Liver (tissue), 8 donors: ENCODE measurements at regions not wholly inside any gene's neighbourhood (a gene's known extent, or its start where the extent isn't known, plus 50 kb on each side); places are given as distances from the start of the nearest gene placed in this dataset.

ENCODE experiments used
- DNase-seq: peaks from one replicate; pipeline ENCODE4 v3.0.0-alpha.2; 2017; ENCODE audit warnings: low spot score
- H3K27ac ChIP-seq, 2 donors: one replicate each; pipeline ENCODE4 v1.7.0; 2013; ENCODE audit warnings: inconsistent platforms in 2 of 2, low read length in 2 of 2, control low read depth in 1 of 2, low read depth in 1 of 2, mild to moderate bottlenecking in 1 of 2
- H3K27me3 ChIP-seq, 4 donors: one replicate each; pipeline versions ENCODE4 v1.6.1 to v1.7.0; 2013; ENCODE audit warnings: low read length in 3 of 4, inconsistent platforms in 1 of 4, mild to moderate bottlenecking in 1 of 4, moderate library complexity in 1 of 4; ENCODE audit not compliant: control insufficient read depth in 4 of 4, insufficient read depth in 4 of 4
- H3K36me3 ChIP-seq, 4 donors: one replicate each; pipeline versions ENCODE4 v1.6.1 to v1.7.0; 2013; ENCODE audit warnings: low read length in 3 of 4, mild to moderate bottlenecking in 3 of 4, low read depth in 1 of 4, moderate library complexity in 1 of 4; ENCODE audit not compliant: control insufficient read depth in 4 of 4, insufficient read depth in 3 of 4
- H3K4me1 ChIP-seq, 4 donors: one replicate each; pipeline versions ENCODE4 v1.6.1 to v1.7.0; 2013; ENCODE audit warnings: low read length in 3 of 4, mild to moderate bottlenecking in 3 of 4, moderate library complexity in 1 of 4; ENCODE audit not compliant: control insufficient read depth in 4 of 4, insufficient read depth in 4 of 4
- H3K4me3 ChIP-seq, 3 donors: one replicate each; pipeline versions ENCODE4 v1.6.1 to v1.7.0; 2013; ENCODE audit warnings: low read length in 3 of 3, control low read depth in 1 of 3, low read depth in 1 of 3, mild to moderate bottlenecking in 1 of 3
- H3K9ac ChIP-seq, 2 donors: one replicate each; pipeline ENCODE4 v1.7.0; 2013; ENCODE audit warnings: low read length in 2 of 2, mild to moderate bottlenecking in 2 of 2, moderate library complexity in 2 of 2, control low read depth in 1 of 2, low read depth in 1 of 2
- H3K9me3 ChIP-seq, 4 donors: one replicate each; pipeline versions ENCODE4 v1.6.1 to v1.7.0; 2013; ENCODE audit warnings: low read length in 3 of 4; ENCODE audit not compliant: control insufficient read depth in 4 of 4
- ATF3 ChIP-seq: IDR thresholded peaks from 2 replicates; pipeline ENCODE4 v1.6.1; 2016; ENCODE audit warnings: antibody characterized with exemption
- EGR1 ChIP-seq, 2 donors: IDR thresholded peaks; 2 replicates each; pipeline ENCODE4 v1.6.1; 2016 to 2018; ENCODE audit warnings: antibody characterized with exemption in 2 of 2, low read depth in 2 of 2
- FOXA1 ChIP-seq: IDR thresholded peaks from 2 replicates; pipeline ENCODE4 v1.6.1; 2016; ENCODE audit warnings: antibody characterized with exemption
- FOXA2 ChIP-seq: IDR thresholded peaks from 2 replicates; pipeline ENCODE4 v1.6.1; 2016; ENCODE audit warnings: antibody characterized with exemption
- GABPA ChIP-seq, 2 donors: IDR thresholded peaks in 1 of 2; conservative IDR thresholded peaks in 1 of 2; 2 replicates each; pipeline ENCODE4 v1.6.1; 2016; ENCODE audit warnings: antibody characterized with exemption in 2 of 2, mild to moderate bottlenecking in 1 of 2, moderate library complexity in 1 of 2
- HNF4A ChIP-seq, 2 donors: conservative IDR thresholded peaks; 2 replicates each; pipeline ENCODE4 v1.6.1; 2016; ENCODE audit warnings: antibody characterized with exemption in 2 of 2, mild to moderate bottlenecking in 2 of 2
- HNF4G ChIP-seq: IDR thresholded peaks from 2 replicates; pipeline ENCODE4 v1.6.1; 2016; ENCODE audit warnings: antibody characterized with exemption
- JUND ChIP-seq, 2 donors: IDR thresholded peaks; 2 replicates each; pipeline ENCODE4 v1.6.1; 2016; ENCODE audit warnings: antibody characterized with exemption in 2 of 2
- NR2F2 ChIP-seq: IDR thresholded peaks from 2 replicates; pipeline ENCODE4 v1.6.1; 2016; ENCODE audit warnings: antibody characterized with exemption
- RAD21 ChIP-seq, 2 donors: IDR thresholded peaks; 2 replicates each; pipeline ENCODE4 v1.6.1; 2016; ENCODE audit warnings: antibody characterized with exemption in 2 of 2, mild to moderate bottlenecking in 2 of 2
- RXRA ChIP-seq, 2 donors: IDR thresholded peaks; 2 replicates each; pipeline ENCODE4 v1.6.1; 2017 to 2018; ENCODE audit warnings: antibody characterized with exemption in 2 of 2, mild to moderate bottlenecking in 1 of 2
- SP1 ChIP-seq: IDR thresholded peaks from 2 replicates; pipeline ENCODE4 v1.6.1; 2018; ENCODE audit warnings: antibody characterized with exemption, mild to moderate bottlenecking
- TAF1 ChIP-seq: conservative IDR thresholded peaks from 2 replicates; pipeline ENCODE4 v1.6.1; 2016; ENCODE audit warnings: antibody characterized with exemption, mild to moderate bottlenecking
- YY1 ChIP-seq: IDR thresholded peaks from 2 replicates; pipeline ENCODE4 v1.6.1; 2016; ENCODE audit warnings: antibody characterized with exemption, mild to moderate bottlenecking
- ZBTB33 ChIP-seq: IDR thresholded peaks from 2 replicates; pipeline ENCODE4 v1.6.1; 2016; ENCODE audit warnings: antibody characterized with exemption
- WGBS: extraction: QIAGEN DNeasy Blood & Tissue Kit; methylation state at CpG from one replicate; pipeline ENCODE4 v1.1.7; 2013; 5-methylcytosine and 5-hydroxymethylcytosine counted together
- TF ChIP-seq, protein P1 (sequence below): fragments of 150-350 bp; IDR thresholded peaks from 2 replicates; pipeline ENCODE4 v1.5.1; 2017; ENCODE audit warnings: improper control_type of control experiment, low read depth, low read length; ENCODE audit not compliant: missing input control
- TF ChIP-seq, protein P2 (sequence below): IDR thresholded peaks from 2 replicates; pipeline ENCODE4 v1.6.1; 2016; ENCODE audit warnings: antibody characterized with exemption
- TF ChIP-seq, protein P3 (sequence below): IDR thresholded peaks from 2 replicates; pipeline ENCODE4 v1.6.1; 2016; ENCODE audit warnings: antibody characterized with exemption, mild to moderate bottlenecking
- donor health status: healthy.
- donor health status: healthy.
- donor health status: healthy.
- donor health status: healthy.
- donor health status: healthy.

- WGBS = 49% methylated on average over 1 of the region's 1 CpG
- Histone ChIP-seq H3K4me1 (no peaks in the 10 kb centered on the region), H3K9ac (no peak overlapping the region), H3K9me3 (no peaks in the 10 kb centered on the region), H3K36me3 (no peaks in the 10 kb centered on the region), H3K27ac (no peak overlapping the region), H3K27me3 (no peaks in the 10 kb centered on the region), H3K4me3 (no peak overlapping the region)
- TF ChIP-seq YY1 = no peak
- TF ChIP-seq, protein P1, sequence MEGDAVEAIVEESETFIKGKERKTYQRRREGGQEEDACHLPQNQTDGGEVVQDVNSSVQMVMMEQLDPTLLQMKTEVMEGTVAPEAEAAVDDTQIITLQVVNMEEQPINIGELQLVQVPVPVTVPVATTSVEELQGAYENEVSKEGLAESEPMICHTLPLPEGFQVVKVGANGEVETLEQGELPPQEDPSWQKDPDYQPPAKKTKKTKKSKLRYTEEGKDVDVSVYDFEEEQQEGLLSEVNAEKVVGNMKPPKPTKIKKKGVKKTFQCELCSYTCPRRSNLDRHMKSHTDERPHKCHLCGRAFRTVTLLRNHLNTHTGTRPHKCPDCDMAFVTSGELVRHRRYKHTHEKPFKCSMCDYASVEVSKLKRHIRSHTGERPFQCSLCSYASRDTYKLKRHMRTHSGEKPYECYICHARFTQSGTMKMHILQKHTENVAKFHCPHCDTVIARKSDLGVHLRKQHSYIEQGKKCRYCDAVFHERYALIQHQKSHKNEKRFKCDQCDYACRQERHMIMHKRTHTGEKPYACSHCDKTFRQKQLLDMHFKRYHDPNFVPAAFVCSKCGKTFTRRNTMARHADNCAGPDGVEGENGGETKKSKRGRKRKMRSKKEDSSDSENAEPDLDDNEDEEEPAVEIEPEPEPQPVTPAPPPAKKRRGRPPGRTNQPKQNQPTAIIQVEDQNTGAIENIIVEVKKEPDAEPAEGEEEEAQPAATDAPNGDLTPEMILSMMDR = no peak
- TF ChIP-seq ZBTB33 = no peak
- TF ChIP-seq, protein P2, sequence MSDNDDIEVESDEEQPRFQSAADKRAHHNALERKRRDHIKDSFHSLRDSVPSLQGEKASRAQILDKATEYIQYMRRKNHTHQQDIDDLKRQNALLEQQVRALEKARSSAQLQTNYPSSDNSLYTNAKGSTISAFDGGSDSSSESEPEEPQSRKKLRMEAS = no peak
- TF ChIP-seq RAD21 (IDR thresholded peaks at IDR 0.05) = no peak
- no peak for TF ChIP-seq FOXA1
- TF ChIP-seq HNF4A (conservative IDR thresholded peaks at IDR 0.05) = no peak
- TF ChIP-seq SP1 = no peak
- no peak for TF ChIP-seq NR2F2
- no peak for TF ChIP-seq TAF1
- no peak for TF ChIP-seq ATF3
- TF ChIP-seq HNF4G = no peak
- TF ChIP-seq EGR1 (IDR thresholded peaks at IDR 0.05; ENCODE audit: low read depth in 2 of 2) = no peak
- no peak for TF ChIP-seq GABPA (IDR thresholded peaks at IDR 0.05 in 1 of 2, conservative IDR thresholded peaks at IDR 0.05 in 1 of 2)
- TF ChIP-seq, protein P3, sequence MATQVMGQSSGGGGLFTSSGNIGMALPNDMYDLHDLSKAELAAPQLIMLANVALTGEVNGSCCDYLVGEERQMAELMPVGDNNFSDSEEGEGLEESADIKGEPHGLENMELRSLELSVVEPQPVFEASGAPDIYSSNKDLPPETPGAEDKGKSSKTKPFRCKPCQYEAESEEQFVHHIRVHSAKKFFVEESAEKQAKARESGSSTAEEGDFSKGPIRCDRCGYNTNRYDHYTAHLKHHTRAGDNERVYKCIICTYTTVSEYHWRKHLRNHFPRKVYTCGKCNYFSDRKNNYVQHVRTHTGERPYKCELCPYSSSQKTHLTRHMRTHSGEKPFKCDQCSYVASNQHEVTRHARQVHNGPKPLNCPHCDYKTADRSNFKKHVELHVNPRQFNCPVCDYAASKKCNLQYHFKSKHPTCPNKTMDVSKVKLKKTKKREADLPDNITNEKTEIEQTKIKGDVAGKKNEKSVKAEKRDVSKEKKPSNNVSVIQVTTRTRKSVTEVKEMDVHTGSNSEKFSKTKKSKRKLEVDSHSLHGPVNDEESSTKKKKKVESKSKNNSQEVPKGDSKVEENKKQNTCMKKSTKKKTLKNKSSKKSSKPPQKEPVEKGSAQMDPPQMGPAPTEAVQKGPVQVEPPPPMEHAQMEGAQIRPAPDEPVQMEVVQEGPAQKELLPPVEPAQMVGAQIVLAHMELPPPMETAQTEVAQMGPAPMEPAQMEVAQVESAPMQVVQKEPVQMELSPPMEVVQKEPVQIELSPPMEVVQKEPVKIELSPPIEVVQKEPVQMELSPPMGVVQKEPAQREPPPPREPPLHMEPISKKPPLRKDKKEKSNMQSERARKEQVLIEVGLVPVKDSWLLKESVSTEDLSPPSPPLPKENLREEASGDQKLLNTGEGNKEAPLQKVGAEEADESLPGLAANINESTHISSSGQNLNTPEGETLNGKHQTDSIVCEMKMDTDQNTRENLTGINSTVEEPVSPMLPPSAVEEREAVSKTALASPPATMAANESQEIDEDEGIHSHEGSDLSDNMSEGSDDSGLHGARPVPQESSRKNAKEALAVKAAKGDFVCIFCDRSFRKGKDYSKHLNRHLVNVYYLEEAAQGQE = no peak
- no peak for TF ChIP-seq FOXA2
- TF ChIP-seq RXRA (IDR thresholded peaks at IDR 0.05) = no peak
- no peak for TF ChIP-seq JUND (IDR thresholded peaks at IDR 0.05)
- DNase-seq = no peak
Measured at GRCh38 chr18:29185801-29186200, 1008.9 kb upstream of the CDH2 start.

DNA sequence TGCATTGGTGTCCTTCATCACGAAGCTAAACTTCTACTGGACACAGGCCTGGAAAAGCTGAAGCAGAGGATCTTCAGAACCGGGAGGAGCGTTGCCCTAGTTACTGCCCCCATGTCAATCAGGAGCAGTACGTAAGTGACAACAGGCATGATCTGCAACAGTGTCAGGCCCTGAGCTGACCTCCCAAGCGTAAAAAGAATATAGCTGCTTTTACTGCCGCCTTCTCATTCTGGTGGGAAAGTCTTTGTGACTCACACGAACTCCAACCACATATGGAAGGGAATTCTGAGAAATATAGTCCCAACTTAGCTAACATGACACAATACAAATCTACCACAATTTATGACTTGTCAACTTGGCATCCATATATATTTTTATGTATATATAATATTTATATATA is 1007.7 kb upstream of the CDH2 start:
- no peak overlapping the region for H3K27ac ChIP-seq
- no peak for DNase-seq
- H3K4me3 ChIP-seq = no peak overlapping the region
- H3K9me3 ChIP-seq = no peaks in the 10 kb centered on the region
- H3K27me3 ChIP-seq = no peaks in the 10 kb centered on the region
- no peaks in the 10 kb centered on the region for H3K4me1 ChIP-seq
- H3K9ac ChIP-seq = no peak overlapping the region
- H3K36me3 ChIP-seq = no peaks in the 10 kb centered on the region
- 86% methylated on average over 7 of the region's 7 CpGs for WGBS
- TF ChIP-seq JUND (IDR thresholded peaks at IDR 0.05) = no peak
- TF ChIP-seq, protein P1 = no peak
- TF ChIP-seq ZBTB33 = no peak
- no peak for TF ChIP-seq HNF4A (conservative IDR thresholded peaks at IDR 0.05)
- no peak for TF ChIP-seq EGR1 (IDR thresholded peaks at IDR 0.05; ENCODE audit: low read depth in 2 of 2)
